HEK293T (cell line): ENCODE measurements at regions not wholly inside any gene's neighbourhood (a gene's known extent, or its start where the extent isn't known, plus 50 kb on each side); places are given as distances from the start of the nearest gene placed in this dataset.
A peak's percentile ranks its signal among the peaks of the same experiment; 100 is the strongest.

Experiments used
- CTCF ChIA-PET: fragments of 350-600 bp; formaldehyde crosslinking; extraction: SDS; loops from one replicate; lab custom pipeline; 2021; ENCODE audit warnings: antibody characterized with exemption, inconsistent platforms; lab: Yijun Ruan, JAX
- POLR2A ChIA-PET: fragments of 350-600 bp; formaldehyde crosslinking; extraction: SDS; loops from one replicate; lab custom pipeline; 2020; ENCODE audit warnings: antibody characterized with exemption, inconsistent platforms; lab: Yijun Ruan, JAX
- DNase-seq: peaks from one replicate; pipeline ENCODE4 v3.0.0; 2012; ENCODE audit warnings: mixed read lengths; ENCODE audit errors: extremely low spot score
- ARNT ChIP-seq: fragments of 450-650 bp; IDR thresholded peaks from 2 replicates; pipeline ENCODE4 v1.6.1; 2017; ENCODE audit warnings: mild to moderate bottlenecking
- BHLHE40 ChIP-seq: fragments of 450-650 bp; IDR thresholded peaks from 2 replicates; pipeline ENCODE4 v1.6.1; 2016; ENCODE audit warnings: mild to moderate bottlenecking, moderate library complexity, borderline replicate concordance
- CTBP1 ChIP-seq: fragments of 450-650 bp; IDR thresholded peaks from 2 replicates; pipeline ENCODE4 v1.6.1; 2016; ENCODE audit warnings: borderline replicate concordance
- ELF4 ChIP-seq: fragments of 450-650 bp; IDR thresholded peaks from 2 replicates; pipeline ENCODE4 v1.6.1; 2017; ENCODE audit warnings: antibody characterized with exemption
- FOXA1 ChIP-seq: fragments of 450-650 bp; IDR thresholded peaks from 2 replicates; pipeline ENCODE4 v1.6.1; 2016; ENCODE audit warnings: mild to moderate bottlenecking
- FOXK2 ChIP-seq: fragments of 450-650 bp; IDR thresholded peaks from 2 replicates; pipeline ENCODE4 v1.6.1; 2016; ENCODE audit warnings: mild to moderate bottlenecking
- FOXM1 ChIP-seq: fragments of 450-650 bp; IDR thresholded peaks from 2 replicates; pipeline ENCODE4 v1.6.1; 2017; ENCODE audit warnings: mild to moderate bottlenecking, borderline replicate concordance
- HDGF ChIP-seq: fragments of 450-650 bp; IDR thresholded peaks from 2 replicates; pipeline ENCODE4 v1.6.1; 2017; ENCODE audit warnings: antibody characterized with exemption, borderline replicate concordance
- L3MBTL2 ChIP-seq: fragments of 450-650 bp; conservative IDR thresholded peaks from 2 replicates; pipeline ENCODE4 v1.6.1; 2016; ENCODE audit warnings: mild to moderate bottlenecking
- LEF1 ChIP-seq: fragments of 450-650 bp; IDR thresholded peaks from 2 replicates; pipeline ENCODE4 v1.6.1; 2017; ENCODE audit warnings: mild to moderate bottlenecking, borderline replicate concordance
- NFRKB ChIP-seq: fragments of 450-650 bp; IDR thresholded peaks from 2 replicates; pipeline ENCODE4 v1.6.1; 2016; ENCODE audit warnings: mild to moderate bottlenecking, moderate library complexity
- SP1 ChIP-seq: fragments of 450-650 bp; IDR thresholded peaks from 2 replicates; pipeline ENCODE4 v1.6.1; 2017
- SUZ12 ChIP-seq: fragments of 450-650 bp; IDR thresholded peaks from 2 replicates; pipeline ENCODE4 v1.6.1; 2016; ENCODE audit warnings: mild to moderate bottlenecking
- TARDBP ChIP-seq: fragments of 450-650 bp; IDR thresholded peaks from 2 replicates; pipeline ENCODE4 v1.6.1; 2016
- ZNF384 ChIP-seq: fragments of 450-650 bp; IDR thresholded peaks from 2 replicates; pipeline ENCODE4 v1.6.1; 2016
- TF ChIP-seq, protein P1 (sequence below): fragments of 450-650 bp; IDR thresholded peaks from 2 replicates; pipeline ENCODE4 v1.6.1; 2016

DNA sequence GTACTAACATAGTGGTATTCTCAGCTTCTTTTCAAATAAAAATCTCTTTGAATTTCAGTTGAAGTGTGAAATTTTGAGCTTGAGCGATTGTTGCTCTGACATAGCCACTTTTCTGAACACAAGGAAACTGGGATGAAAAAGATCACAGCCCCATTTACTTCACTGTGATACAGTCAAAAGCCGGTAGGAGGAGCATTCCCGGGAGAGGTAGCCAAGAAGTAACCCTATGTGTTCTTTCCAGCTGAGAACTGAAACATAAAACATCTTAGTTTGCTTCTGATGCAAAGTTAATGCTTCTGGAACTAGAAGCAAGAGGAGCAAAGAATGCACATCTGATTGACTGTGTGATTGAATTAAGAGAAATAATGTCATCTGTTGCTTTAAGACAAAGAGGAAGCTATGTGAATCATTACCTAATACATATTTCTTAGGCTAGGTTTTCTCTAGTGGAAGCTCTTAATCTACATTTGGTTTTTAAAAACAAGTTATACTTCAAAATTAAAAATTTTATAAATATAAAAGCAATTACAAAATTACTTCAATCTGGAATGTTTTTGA is 88.3 kb upstream of the UNC5C start:
- ChIA-PET CTCF (interaction anchor here (0.9 to 1.5 kb wide), 6 partner anchors 12 to 87 kb away, joined by 3 to 5 read pairs (median 4); no protein-coding TSS in a partner anchor), POLR2A (no interaction called here)
- peak; percentile 61 for DNase-seq
- no peak for TF ChIP-seq FOXK2
- no peak for TF ChIP-seq L3MBTL2
- TF ChIP-seq, protein P1, sequence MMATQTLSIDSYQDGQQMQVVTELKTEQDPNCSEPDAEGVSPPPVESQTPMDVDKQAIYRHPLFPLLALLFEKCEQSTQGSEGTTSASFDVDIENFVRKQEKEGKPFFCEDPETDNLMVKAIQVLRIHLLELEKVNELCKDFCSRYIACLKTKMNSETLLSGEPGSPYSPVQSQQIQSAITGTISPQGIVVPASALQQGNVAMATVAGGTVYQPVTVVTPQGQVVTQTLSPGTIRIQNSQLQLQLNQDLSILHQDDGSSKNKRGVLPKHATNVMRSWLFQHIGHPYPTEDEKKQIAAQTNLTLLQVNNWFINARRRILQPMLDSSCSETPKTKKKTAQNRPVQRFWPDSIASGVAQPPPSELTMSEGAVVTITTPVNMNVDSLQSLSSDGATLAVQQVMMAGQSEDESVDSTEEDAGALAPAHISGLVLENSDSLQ, result no peak
- TF ChIP-seq SP1, result no peak
- no peak for TF ChIP-seq NFRKB
- TF ChIP-seq SUZ12, result no peak
- TF ChIP-seq HDGF, result no peak
- no peak for TF ChIP-seq FOXM1
- no peak for TF ChIP-seq ELF4
- no peak for TF ChIP-seq BHLHE40
- TF ChIP-seq LEF1, result no peak
- no peak for TF ChIP-seq FOXA1

DNA sequence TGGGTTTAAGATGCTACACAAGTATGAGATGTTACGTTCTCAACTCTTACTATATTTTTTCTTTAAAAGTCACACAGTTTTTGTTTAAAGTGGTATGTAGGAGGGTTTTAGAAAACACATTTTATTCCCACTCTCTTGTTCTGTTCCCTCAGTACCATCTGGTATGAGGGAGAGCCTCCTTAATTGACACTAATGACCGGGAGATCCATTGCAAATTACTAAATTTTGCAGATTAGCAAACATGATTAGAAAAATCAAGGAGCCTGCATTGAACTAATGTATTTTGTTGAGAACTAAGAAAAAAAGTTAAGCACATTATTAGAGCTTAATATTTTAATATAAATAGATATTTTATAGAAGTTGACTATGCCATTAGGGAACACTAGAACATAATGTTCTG is 87.3 kb upstream of the UNC5C start:
- CTCF ChIA-PET, result interaction anchor here (1.2 to 1.5 kb wide), 4 partner anchors 13 to 42 kb away, joined by 3 to 5 read pairs (median 4); no protein-coding TSS in a partner anchor

DNA sequence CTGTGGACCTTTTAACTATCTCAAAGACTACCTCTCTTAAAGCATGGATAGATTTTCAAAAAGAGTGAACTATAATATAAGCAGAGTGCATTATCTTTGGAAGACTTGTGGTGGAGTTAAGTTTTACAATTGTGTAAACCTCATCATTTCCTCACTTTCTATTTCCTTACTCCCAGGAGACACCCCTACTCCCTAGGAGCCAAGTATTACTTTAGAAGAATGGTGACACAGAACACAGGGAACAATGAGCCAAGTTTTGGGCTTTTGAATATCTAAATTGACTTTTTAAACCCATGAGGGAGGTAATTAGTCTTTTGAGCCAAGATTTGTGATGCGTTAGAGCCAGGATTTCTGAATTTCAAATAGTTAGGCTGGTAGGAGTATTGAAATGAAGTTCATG is 78.9 kb upstream of the UNC5C start:
- CTCF ChIA-PET, result no interaction called here
- POLR2A ChIA-PET, result no interaction called here
- TF ChIP-seq SUZ12 (no peak), LEF1 (no peak), HDGF (no peak), FOXK2 (no peak), ELF4 (no peak)
- no peak for DNase-seq

More for the DNA sequence above, 87.3 kb upstream of the UNC5C start:
- DNase-seq, result no peak
- POLR2A ChIA-PET, result no interaction called here
- no peak for TF ChIP-seq SUZ12
- TF ChIP-seq FOXK2, result no peak
- TF ChIP-seq NFRKB, result no peak
- TF ChIP-seq L3MBTL2, result no peak
- TF ChIP-seq LEF1, result no peak
- no peak for TF ChIP-seq CTBP1
- TF ChIP-seq FOXA1, result no peak
- TF ChIP-seq, protein P1, result no peak
- no peak for TF ChIP-seq ZNF384
- no peak for TF ChIP-seq BHLHE40
- TF ChIP-seq TARDBP, result no peak
- TF ChIP-seq ARNT, result no peak

DNA sequence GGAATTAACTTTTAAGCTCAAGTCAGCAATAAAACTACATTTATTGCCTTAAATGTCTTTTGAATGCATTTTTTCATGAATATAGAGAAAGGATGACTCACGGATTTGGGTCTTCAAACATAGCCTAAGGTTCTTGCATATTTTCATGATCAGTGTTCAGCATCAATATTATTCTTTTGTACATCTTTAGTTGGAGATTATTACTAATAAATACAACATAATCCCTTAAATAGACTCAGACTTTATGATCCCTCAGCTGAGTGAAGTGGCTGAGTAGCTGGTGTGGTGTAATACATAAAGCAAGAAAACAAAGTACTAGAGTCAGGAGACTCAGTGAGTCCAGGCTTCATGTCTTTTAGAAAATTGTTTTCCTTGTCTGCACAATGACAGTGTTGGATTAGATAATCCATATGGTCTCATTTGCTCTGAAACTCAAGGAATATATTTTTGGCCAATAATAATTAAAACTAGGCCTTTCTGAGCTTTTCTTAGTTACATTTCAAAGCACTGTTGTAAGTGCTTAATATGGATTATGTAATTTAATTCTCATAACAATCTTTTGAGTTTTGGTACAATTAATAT is 78.3 kb upstream of the UNC5C start:
- POLR2A ChIA-PET, result no interaction called here
- CTCF ChIA-PET, result no interaction called here
- no peak for TF ChIP-seq ARNT
- TF ChIP-seq FOXM1, result no peak
- TF ChIP-seq L3MBTL2, result no peak
- TF ChIP-seq ZNF384, result no peak
- TF ChIP-seq HDGF, result no peak
- TF ChIP-seq ELF4, result no peak
- no peak for TF ChIP-seq FOXK2
- no peak for TF ChIP-seq BHLHE40
- TF ChIP-seq FOXA1, result no peak
- no peak for TF ChIP-seq NFRKB

DNA sequence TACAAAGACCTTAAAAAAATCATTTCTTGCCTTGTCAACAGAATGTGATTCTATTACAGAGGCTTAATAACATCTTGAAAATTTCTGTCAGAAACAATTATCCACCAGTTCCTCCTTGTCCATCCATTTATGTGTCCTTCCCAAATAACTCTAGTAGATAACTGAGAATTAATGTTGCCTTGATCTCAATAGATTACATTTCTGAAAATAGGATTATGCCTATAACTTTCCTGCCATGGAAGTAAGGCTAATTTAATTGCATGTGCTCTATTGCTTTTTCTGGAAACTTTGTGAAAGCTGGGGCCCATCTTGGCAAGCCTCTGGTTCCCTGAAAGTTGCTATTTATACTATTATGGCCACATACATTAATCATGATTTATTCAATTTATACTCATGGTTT is 76.2 kb upstream of the UNC5C start:
- ChIA-PET POLR2A (no interaction called here), CTCF (no interaction called here)

More for the DNA sequence above, 78.3 kb upstream of the UNC5C start:
- DNase-seq, result no peak

More for the DNA sequence above, 76.2 kb upstream of the UNC5C start:
- TF ChIP-seq CTBP1, result no peak
- TF ChIP-seq FOXK2, result no peak
- no peak for TF ChIP-seq HDGF
- TF ChIP-seq FOXA1, result no peak
- TF ChIP-seq ARNT, result no peak
- TF ChIP-seq, protein P1, result no peak
- TF ChIP-seq SP1, result no peak
- no peak for TF ChIP-seq BHLHE40
- no peak for TF ChIP-seq ZNF384
- TF ChIP-seq SUZ12, result no peak
- no peak for TF ChIP-seq FOXM1
- DNase-seq, result no peak
